HepG2 (cell line): ENCODE measurements at regions not wholly inside any gene's neighbourhood (a gene's known extent, or its start where the extent isn't known, plus 50 kb on each side); places are given as distances from the start of the nearest gene placed in this dataset.

Experiments used
- CCDC6 ChIP-seq: sonication (generic); formaldehyde crosslinking; IDR thresholded peaks from 2 replicates; pipeline ENCODE4 v1.8.1; 2022; ENCODE audit warnings: mild to moderate bottlenecking, missing genetic modification reagents, moderate library complexity
- DNMT3B ChIP-seq: conservative IDR thresholded peaks from 2 replicates; pipeline ENCODE4 v1.6.1; 2016; ENCODE audit warnings: missing biosample characterization, control low read depth
- EP300 ChIP-seq, 3 experiments: sonication (generic) in 1 of 3; formaldehyde crosslinking in 1 of 3; IDR thresholded peaks; 2 replicates each; pipeline versions ENCODE4 v1.5.1 to v1.6.1; 2011 to 2020; ENCODE audit warnings: low read depth in 2 of 3, low read length in 2 of 3, borderline replicate concordance in 1 of 3, improper control_type of control experiment in 1 of 3, mild to moderate bottlenecking in 1 of 3, missing genetic modification reagents in 1 of 3, moderate library complexity in 1 of 3
- FOXK1 ChIP-seq: sonication (generic); formaldehyde crosslinking; IDR thresholded peaks from 2 replicates; pipeline ENCODE4 v1.4.0; 2020; ENCODE audit warnings: low read depth, missing genetic modification reagents, borderline replicate concordance
- FOXP1 ChIP-seq, 2 experiments: fragments of 450-650 bp in 1 of 2; IDR thresholded peaks; 2 replicates each; pipeline ENCODE4 v1.6.1; 2017 to 2018; ENCODE audit warnings: antibody characterized with exemption in 1 of 2
- FOXP4 ChIP-seq: sonication (generic); formaldehyde crosslinking; IDR thresholded peaks from 2 replicates; pipeline ENCODE4 v1.4.0; 2020; ENCODE audit warnings: missing genetic modification reagents
- GABPA ChIP-seq, 2 experiments: IDR thresholded peaks; 2 replicates each; pipeline ENCODE4 v1.6.1; 2011 to 2016; ENCODE audit warnings: low read depth in 2 of 2, low read length in 1 of 2, missing biosample characterization in 1 of 2, missing genetic modification characterization in 1 of 2
- GATAD2A ChIP-seq: IDR thresholded peaks from 2 replicates; pipeline ENCODE4 v1.6.1; 2016
- HOMEZ ChIP-seq: IDR thresholded peaks from 2 replicates; pipeline ENCODE4 v1.6.1; 2016; ENCODE audit warnings: low read depth
- ISL2 ChIP-seq: sonication (generic); formaldehyde crosslinking; IDR thresholded peaks from 2 replicates; pipeline ENCODE4 v1.5.0; 2020; ENCODE audit warnings: missing genetic modification reagents
- NR2F6 ChIP-seq, 2 experiments: IDR thresholded peaks; 2 replicates each; pipeline ENCODE4 v1.6.1; 2016; ENCODE audit warnings: antibody characterized with exemption in 1 of 2, mild to moderate bottlenecking in 1 of 2
- RCOR2 ChIP-seq: IDR thresholded peaks from 2 replicates; pipeline ENCODE4 v1.6.1; 2016; ENCODE audit warnings: missing biosample characterization, missing genetic modification reagents
- SNAPC5 ChIP-seq: sonication (generic); formaldehyde crosslinking; IDR thresholded peaks from 2 replicates; pipeline ENCODE4 v1.8.1; 2023; ENCODE audit warnings: mild to moderate bottlenecking, missing genetic modification reagents, borderline replicate concordance
- TCF12 ChIP-seq, 2 experiments: fragments of 450-650 bp in 1 of 2; sonication (generic) in 1 of 2; formaldehyde crosslinking in 1 of 2; IDR thresholded peaks; 2 replicates each; pipeline versions ENCODE4 v1.6.1 to v1.8.0; 2017 to 2022; ENCODE audit warnings: antibody characterized with exemption in 1 of 2, mild to moderate bottlenecking in 1 of 2, missing genetic modification reagents in 1 of 2, moderate library complexity in 1 of 2
- TCF7 ChIP-seq: sonication (generic); IDR thresholded peaks from 2 replicates; pipeline ENCODE4 v1.6.1; 2016; ENCODE audit warnings: antibody characterized with exemption, low read depth
- YEATS4 ChIP-seq: sonication (generic); formaldehyde crosslinking; IDR thresholded peaks from 2 replicates; pipeline ENCODE4 v1.4.0; 2020; ENCODE audit warnings: missing genetic modification reagents, borderline replicate concordance
- ZNF263 ChIP-seq: sonication (generic); formaldehyde crosslinking; IDR thresholded peaks from 2 replicates; pipeline ENCODE4 v1.4.0; 2020; ENCODE audit warnings: missing genetic modification reagents
- ZNF354B ChIP-seq: sonication (generic); formaldehyde crosslinking; IDR thresholded peaks from 2 replicates; pipeline ENCODE4 v1.8.0; 2022; ENCODE audit warnings: mild to moderate bottlenecking, missing genetic modification reagents
- ZNF562 ChIP-seq: sonication (generic); formaldehyde crosslinking; IDR thresholded peaks from 2 replicates; pipeline ENCODE4 v1.8.0; 2022; ENCODE audit warnings: missing genetic modification reagents, borderline replicate concordance
- ZNF580 ChIP-seq: IDR thresholded peaks from 2 replicates; pipeline ENCODE4 v1.6.1; 2016; ENCODE audit warnings: low read depth, borderline replicate concordance
- ZNF614 ChIP-seq: IDR thresholded peaks from 2 replicates; pipeline ENCODE4 v1.6.1; 2018; ENCODE audit warnings: missing biosample characterization, missing genetic modification reagents, inconsistent platforms, borderline replicate concordance
- ZNF672 ChIP-seq: sonication (generic); formaldehyde crosslinking; IDR thresholded peaks from 2 replicates; pipeline ENCODE4 v1.8.1; 2022; ENCODE audit warnings: missing genetic modification reagents
- ZNF772 ChIP-seq: sonication (generic); formaldehyde crosslinking; IDR thresholded peaks from 2 replicates; pipeline ENCODE4 v1.5.0; 2020; ENCODE audit warnings: mild to moderate bottlenecking, missing genetic modification reagents
- ZNF781 ChIP-seq: sonication (generic); formaldehyde crosslinking; IDR thresholded peaks from 2 replicates; pipeline ENCODE4 v1.5.1; 2020; ENCODE audit warnings: borderline replicate concordance, mild to moderate bottlenecking, missing genetic modification reagents; ENCODE audit errors: not compliant biosample characterization
- ZNF883 ChIP-seq: sonication (generic); formaldehyde crosslinking; IDR thresholded peaks from 2 replicates; pipeline ENCODE4 v1.5.1; 2020; ENCODE audit warnings: mild to moderate bottlenecking, missing genetic modification reagents; ENCODE audit errors: not compliant biosample characterization

GRCh38 chr4:4598851-4599411 is 57.1 kb upstream of the STX18 start (continued):
- TF ChIP-seq GABPA (IDR thresholded peaks at IDR 0.05; ENCODE audit: low read depth, low read length) = no peak
- TF ChIP-seq GABPA (CRISPR knock-in tag; IDR thresholded peaks at IDR 0.05; ENCODE audit: low read depth) = no peak
- no peak for TF ChIP-seq ZNF781 (CRISPR knock-in tag)
- peak; percentile 11; the same call in 1 of the 2 replicates for TF ChIP-seq TCF7
- TF ChIP-seq ZNF772 (CRISPR knock-in tag) = 0 out of 2 replicates have a peak, but pooled peaks have one; percentile 33
- peak; percentile 39 for TF ChIP-seq ZNF883 (CRISPR knock-in tag)
- no peak for TF ChIP-seq DNMT3B (CRISPR knock-in tag)
- no peak for TF ChIP-seq TCF12 (IDR thresholded peaks at IDR 0.05)
- TF ChIP-seq TCF12 (CRISPR knock-in tag; IDR thresholded peaks at IDR 0.05) = no peak
- TF ChIP-seq FOXP4 (CRISPR knock-in tag) = peak; percentile 59; the same call in 1 of the 2 replicates
- TF ChIP-seq YEATS4 (CRISPR knock-in tag) = peak; percentile 67; the same call in 1 of the 2 replicates
- TF ChIP-seq ZNF354B (CRISPR knock-in tag) = no peak
- TF ChIP-seq RCOR2 = peak; percentile 56; the same call in 1 of the 2 replicates
- peak; percentile 37; the same call in 1 of the 2 replicates for TF ChIP-seq ZNF614 (CRISPR knock-in tag)
- peak; percentile 59 for TF ChIP-seq NR2F6 (IDR thresholded peaks at IDR 0.05)
- TF ChIP-seq NR2F6 (CRISPR knock-in tag; IDR thresholded peaks at IDR 0.05) = peak; percentile 60
- TF ChIP-seq EP300 (IDR thresholded peaks at IDR 0.05; ENCODE audit: low read depth in 2 of 2, low read length in 2 of 2) = no peak; a peak in 1 of 4 replicates
- TF ChIP-seq EP300 (CRISPR knock-in tag; IDR thresholded peaks at IDR 0.05; ENCODE audit: borderline replicate concordance) = no peak
- TF ChIP-seq ZNF562 = no peak
- no peak for TF ChIP-seq SNAPC5
- TF ChIP-seq ZNF580 (CRISPR knock-in tag) = peak; percentile 47; the same call in 1 of the 2 replicates
- TF ChIP-seq GATAD2A = peak; percentile 67
- TF ChIP-seq HOMEZ (CRISPR knock-in tag) = peak; percentile 79; the same call in 1 of the 2 replicates
- TF ChIP-seq ZNF672 (CRISPR knock-in tag) = no peak
- TF ChIP-seq ISL2 (CRISPR knock-in tag) = 0 out of 2 replicates have a peak, but pooled peaks have one; percentile 44
- no peak for TF ChIP-seq FOXP1 (IDR thresholded peaks at IDR 0.05)
- TF ChIP-seq FOXP1 (CRISPR knock-in tag; IDR thresholded peaks at IDR 0.05) = 0 out of 2 replicates have a peak, but pooled peaks have one; percentile 24
- peak; percentile 84; the same call in 1 of the 2 replicates for TF ChIP-seq CCDC6 (CRISPR knock-in tag)
- 0 out of 2 replicates have a peak, but pooled peaks have one; percentile 50 for TF ChIP-seq ZNF263 (CRISPR knock-in tag)
- peak; percentile 38; the same call in 1 of the 2 replicates for TF ChIP-seq FOXK1 (CRISPR knock-in tag)
